Ovary (tissue), 3 donors: ENCODE measurements at regions not wholly inside any gene's neighbourhood (a gene's known extent, or its start where the extent isn't known, plus 50 kb on each side); places are given as distances from the start of the nearest gene placed in this dataset.

Source experiments
- POLR2A ChIP-seq: fragments of 450-650 bp; IDR thresholded peaks from one replicate; pipeline ENCODE4 v1.6.1; 2017; ENCODE audit warnings: antibody characterized with exemption, mild to moderate bottlenecking, moderate library complexity
- TF ChIP-seq, protein P1 (sequence below), 3 donors: fragments of 450-650 bp in 2 of 3; fragments of 200-600 bp in 1 of 3; IDR thresholded peaks; one replicate each; pipeline versions ENCODE4 v1.5.1 to v1.8.0; 2016 to 2022; ENCODE audit warnings: antibody characterized with exemption in 3 of 3, mild to moderate bottlenecking in 1 of 3
- donor health status: DM: no; HTN: no; CAD: no.

DNA sequence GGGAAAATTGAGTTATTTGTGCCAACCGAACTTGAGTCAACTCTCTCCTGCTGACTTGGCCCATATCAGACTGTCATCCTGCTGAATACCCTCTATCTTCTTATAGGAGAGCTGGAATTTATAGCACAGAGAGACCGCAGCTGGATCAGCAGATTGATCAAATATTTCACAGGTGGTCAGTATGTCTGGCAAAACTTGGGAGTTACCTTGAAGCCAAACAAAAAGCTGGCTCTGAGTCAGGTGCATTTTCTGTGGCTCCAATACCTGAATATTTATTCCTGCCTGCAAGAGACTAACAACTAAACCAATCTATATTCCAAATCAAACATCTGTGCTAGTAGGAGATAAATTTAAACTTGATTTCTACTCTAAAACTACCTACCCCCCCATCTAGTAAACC is 752.1 kb upstream of the ALCAM start:
- no peak for TF ChIP-seq POLR2A
- TF ChIP-seq, protein P1, sequence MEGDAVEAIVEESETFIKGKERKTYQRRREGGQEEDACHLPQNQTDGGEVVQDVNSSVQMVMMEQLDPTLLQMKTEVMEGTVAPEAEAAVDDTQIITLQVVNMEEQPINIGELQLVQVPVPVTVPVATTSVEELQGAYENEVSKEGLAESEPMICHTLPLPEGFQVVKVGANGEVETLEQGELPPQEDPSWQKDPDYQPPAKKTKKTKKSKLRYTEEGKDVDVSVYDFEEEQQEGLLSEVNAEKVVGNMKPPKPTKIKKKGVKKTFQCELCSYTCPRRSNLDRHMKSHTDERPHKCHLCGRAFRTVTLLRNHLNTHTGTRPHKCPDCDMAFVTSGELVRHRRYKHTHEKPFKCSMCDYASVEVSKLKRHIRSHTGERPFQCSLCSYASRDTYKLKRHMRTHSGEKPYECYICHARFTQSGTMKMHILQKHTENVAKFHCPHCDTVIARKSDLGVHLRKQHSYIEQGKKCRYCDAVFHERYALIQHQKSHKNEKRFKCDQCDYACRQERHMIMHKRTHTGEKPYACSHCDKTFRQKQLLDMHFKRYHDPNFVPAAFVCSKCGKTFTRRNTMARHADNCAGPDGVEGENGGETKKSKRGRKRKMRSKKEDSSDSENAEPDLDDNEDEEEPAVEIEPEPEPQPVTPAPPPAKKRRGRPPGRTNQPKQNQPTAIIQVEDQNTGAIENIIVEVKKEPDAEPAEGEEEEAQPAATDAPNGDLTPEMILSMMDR (IDR thresholded peaks at IDR 0.05): no peak
